ENCODE measurements at regions not wholly inside any gene's neighbourhood (a gene's known extent, or its start where the extent isn't known, plus 50 kb on each side); places are given as distances from the start of the nearest gene placed in this dataset.
A peak's percentile ranks its signal among the peaks of the same experiment; 100 is the strongest.

DNA sequence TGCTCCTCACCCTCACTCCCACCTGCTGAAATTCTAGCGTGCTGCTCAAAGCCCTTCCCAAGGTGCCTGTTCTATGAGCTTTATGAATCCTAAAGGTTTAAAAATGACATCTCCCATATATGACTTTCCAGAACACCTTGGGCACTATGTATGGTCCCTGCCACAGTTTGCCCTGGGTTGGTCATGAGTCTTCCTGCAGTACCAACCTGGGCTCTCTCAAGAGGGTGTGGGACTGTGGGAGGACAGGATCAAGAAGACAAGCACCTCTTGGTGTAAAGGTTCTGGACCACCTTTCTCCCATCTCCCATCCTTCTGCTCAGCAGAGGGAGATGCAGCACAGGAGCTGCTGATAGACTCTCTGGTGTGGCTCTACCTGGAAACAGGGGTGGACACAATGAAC, 134.1 kb downstream of the FCRL5 start:
- H3K27ac Mint-ChIP-seq, result peak overlapping the region in 2 of 7 donors; percentile 33 to 50
- H3K27ac ChIP-seq (ENCODE audit: low read depth in 1 of 2, low read length in 2 of 2), result no peak overlapping the region
- H3K4me2 ChIP-seq (replicated peaks; ENCODE audit: extremely low read depth, low read length, poor library complexity, severe bottlenecking), result no peak overlapping the region
- no peak overlapping the region for H3K4me3 ChIP-seq (replicated peaks in 1 of 3; ENCODE audit: low read depth in 2 of 3, low read length in 3 of 3)
- no peaks in the 10 kb centered on the region for H3K9me3 ChIP-seq (replicated peaks in 1 of 2; ENCODE audit: control insufficient read depth in 1 of 2, insufficient read depth in 1 of 2, low read length in 2 of 2)
- H3K27me3 Mint-ChIP-seq (ENCODE audit: low read depth in 3 of 3), result peaks cover 0 to 7% (median 4%) of the 10 kb centered on the region in 3 donors
- H3K9ac ChIP-seq (ENCODE audit: insufficient read depth, low read length, poor library complexity, severe bottlenecking), result no peak overlapping the region
- H3K4me3 Mint-ChIP-seq, result no peak overlapping the region
- no peaks in the 10 kb centered on the region for H3K36me3 Mint-ChIP-seq
- 100% methylated on average over 1 of the region's 1 CpG for WGBS (ENCODE audit: insufficient coverage)
- no peaks in the 10 kb centered on the region for H3K79me2 ChIP-seq (ENCODE audit: insufficient read depth, low read length)
- H4K20me1 ChIP-seq (ENCODE audit: insufficient read depth, low read length), result no peaks in the 10 kb centered on the region
- no peaks in the 10 kb centered on the region for H3K4me1 ChIP-seq (ENCODE audit: control insufficient read depth in 1 of 2, insufficient read depth in 2 of 2, low read length in 2 of 2)
- intact Hi-C loops (cut with micrococcal nuclease), result no loop called here
- H3K36me3 ChIP-seq (replicated peaks in 1 of 2; ENCODE audit: control insufficient read depth in 1 of 2, insufficient read depth in 2 of 2, low read length in 2 of 2), result no peaks in the 10 kb centered on the region
- no peaks in the 10 kb centered on the region for H3K9me3 Mint-ChIP-seq
- no peak for TF ChIP-seq CTCF (IDR thresholded peaks at IDR 0.05)
- no peaks in the 10 kb centered on the region for H3K4me1 Mint-ChIP-seq
- no peak for DNase-seq
- H3K27me3 ChIP-seq (ENCODE audit: control insufficient read depth in 2 of 2, insufficient read depth in 2 of 2, low read length in 2 of 2), result no peaks in the 10 kb centered on the region
- no peak overlapping the region for H2AFZ ChIP-seq (ENCODE audit: insufficient read depth, low read depth, low read length, poor library complexity, severe bottlenecking)

- Histone ChIP-seq H3K36me3 (replicated peaks in 1 of 2; ENCODE audit: control insufficient read depth in 1 of 2, insufficient read depth in 2 of 2, low read length in 2 of 2) (no peaks in the 10 kb centered on the region), H3K27me3 (ENCODE audit: control insufficient read depth in 2 of 2, insufficient read depth in 2 of 2, low read length in 2 of 2) (no peaks in the 10 kb centered on the region), H3K27ac (ENCODE audit: low read depth in 1 of 2, low read length in 2 of 2) (no peak overlapping the region), H3K4me1 (ENCODE audit: control insufficient read depth in 1 of 2, insufficient read depth in 2 of 2, low read length in 2 of 2) (no peaks in the 10 kb centered on the region), H3K4me3 (replicated peaks in 1 of 3; ENCODE audit: low read depth in 2 of 3, low read length in 3 of 3) (no peak overlapping the region), H4K20me1 (ENCODE audit: insufficient read depth, low read length) (no peaks in the 10 kb centered on the region), H3K9me3 (replicated peaks in 1 of 2; ENCODE audit: control insufficient read depth in 1 of 2, insufficient read depth in 1 of 2, low read length in 2 of 2) (no peaks in the 10 kb centered on the region), H2AFZ (ENCODE audit: insufficient read depth, low read depth, low read length, poor library complexity, severe bottlenecking) (no peak overlapping the region), H3K79me2 (ENCODE audit: insufficient read depth, low read length) (no peaks in the 10 kb centered on the region), H3K9ac (ENCODE audit: insufficient read depth, low read length, poor library complexity, severe bottlenecking) (no peak overlapping the region), H3K4me2 (replicated peaks; ENCODE audit: extremely low read depth, low read length, poor library complexity, severe bottlenecking) (no peak overlapping the region)
- H3K4me1 Mint-ChIP-seq, result peaks cover 5% of the 10 kb centered on the region
- peaks cover 1 to 7% (median 4%) of the 10 kb centered on the region in 3 donors for H3K27me3 Mint-ChIP-seq (ENCODE audit: low read depth in 3 of 3)
- H3K9me3 Mint-ChIP-seq, result no peaks in the 10 kb centered on the region
- DNase-seq, result no peak
- WGBS (ENCODE audit: insufficient coverage), result 64% methylated on average over 5 of the region's 5 CpGs
- no peak overlapping the region for H3K27ac Mint-ChIP-seq
- no peak overlapping the region for H3K4me3 Mint-ChIP-seq
- intact Hi-C loops (cut with micrococcal nuclease), result no loop called here
- no peak for TF ChIP-seq CTCF (IDR thresholded peaks at IDR 0.05)
- H3K36me3 Mint-ChIP-seq, result no peaks in the 10 kb centered on the region
Observed at GRCh38 chr1:157415661-157416060, 136.7 kb downstream of the FCRL5 start.

Measured in CD14-positive monocyte (primary cell).